PC-9 (cell line): ENCODE measurements at regions not wholly inside any gene's neighbourhood (a gene's known extent, or its start where the extent isn't known, plus 50 kb on each side); places are given as distances from the start of the nearest gene placed in this dataset.

Experiments
- BruUV-seq: library from RNA; stranded (reverse); fragments of 400-500 nt; replicated peaks from 2 replicates; lab custom pipeline; 2021; lab: Mats Ljungman, UMichigan
- CTCF ChIA-PET: fragments of 300-600 bp; sonication (Branson Sonifier 250); formaldehyde crosslinking; loops from one replicate; lab custom pipeline; 2022; ENCODE audit warnings: antibody characterized with exemption; lab: Charles Lee
- POLR2A ChIA-PET: fragments of 300-600 bp; sonication (Branson Sonifier 250); formaldehyde crosslinking; loops from one replicate; lab custom pipeline; 2022; ENCODE audit warnings: antibody characterized with exemption; ENCODE audit not compliant: unreplicated experiment; lab: Charles Lee
- DNase-seq, 2 experiments: peaks; one replicate each; pipeline versions ENCODE4 v3.0.0 to v3.0.0-alpha.2; 2015 to 2022; ENCODE audit warnings: mixed read lengths in 1 of 2
- H2AFZ ChIP-seq: fragments of 200-600 bp; sonication (generic); 2 replicates; pipeline ENCODE4 v1.8.1; 2017; ENCODE audit warnings: antibody characterized with exemption
- H3F3A ChIP-seq: fragments of 200-600 bp; sonication (generic); 2 replicates; pipeline ENCODE4 v1.8.1; 2017; ENCODE audit warnings: antibody characterized with exemption, mild to moderate bottlenecking, low read depth; ENCODE audit not compliant: insufficient read depth
- H3K27ac ChIP-seq: fragments of 200-600 bp; sonication (generic); 2 replicates; pipeline ENCODE4 v1.6.1; 2016; ENCODE audit warnings: mixed run types
- H3K27me3 ChIP-seq: fragments of 200-600 bp; sonication (generic); 2 replicates; pipeline ENCODE4 v1.6.1; 2016; ENCODE audit warnings: low read depth, mixed run types; ENCODE audit not compliant: insufficient read depth
- H3K36me3 ChIP-seq: fragments of 200-600 bp; sonication (generic); 2 replicates; pipeline ENCODE4 v1.6.1; 2016; ENCODE audit warnings: low read depth, mixed run types
- H3K4me1 ChIP-seq: fragments of 200-600 bp; sonication (generic); replicated peaks from 2 replicates; pipeline ENCODE4 v1.6.1; 2016; ENCODE audit warnings: mixed run types; ENCODE audit not compliant: insufficient read depth
- H3K4me2 ChIP-seq: fragments of 200-600 bp; sonication (generic); 2 replicates; pipeline ENCODE4 v1.6.1; 2017; ENCODE audit warnings: mixed run types
- H3K4me3 ChIP-seq: fragments of 200-600 bp; sonication (generic); 2 replicates; pipeline ENCODE4 v1.6.1; 2016; ENCODE audit warnings: mixed run types
- H3K79me2 ChIP-seq: fragments of 200-600 bp; sonication (generic); 2 replicates; pipeline ENCODE4 v1.6.1; 2017; ENCODE audit warnings: low read depth, mixed run types
- H3K9me2 ChIP-seq: fragments of 200-600 bp; sonication (generic); 2 replicates; pipeline ENCODE4 v1.8.1; 2017; ENCODE audit warnings: mild to moderate bottlenecking; ENCODE audit not compliant: insufficient read depth
- H3K9me3 ChIP-seq: fragments of 200-600 bp; sonication (generic); 2 replicates; pipeline ENCODE4 v1.8.1; 2016; ENCODE audit warnings: low read depth; ENCODE audit not compliant: insufficient read depth
- H4K20me1 ChIP-seq: fragments of 200-600 bp; sonication (generic); 2 replicates; pipeline ENCODE4 v1.8.1; 2017; ENCODE audit not compliant: insufficient read depth
- EZH2 ChIP-seq: fragments of 200-600 bp; sonication (generic); IDR thresholded peaks from 2 replicates; pipeline ENCODE4 v1.8.0; 2017; ENCODE audit warnings: antibody characterized with exemption, low read depth
- intact Hi-C: fragments of 100-400 bp; cut with micrococcal nuclease; formaldehyde crosslinking; loops from one replicate; pipeline ENCODE4 v1.10.0; 2022; ENCODE audit not compliant: unreplicated experiment
- TF ChIP-seq, protein P1 (sequence below): fragments of 200-600 bp; sonication (generic); conservative IDR thresholded peaks from 2 replicates; pipeline ENCODE4 v1.6.1; 2017; ENCODE audit warnings: mixed run types, antibody characterized with exemption, mild to moderate bottlenecking, moderate library complexity

DNA sequence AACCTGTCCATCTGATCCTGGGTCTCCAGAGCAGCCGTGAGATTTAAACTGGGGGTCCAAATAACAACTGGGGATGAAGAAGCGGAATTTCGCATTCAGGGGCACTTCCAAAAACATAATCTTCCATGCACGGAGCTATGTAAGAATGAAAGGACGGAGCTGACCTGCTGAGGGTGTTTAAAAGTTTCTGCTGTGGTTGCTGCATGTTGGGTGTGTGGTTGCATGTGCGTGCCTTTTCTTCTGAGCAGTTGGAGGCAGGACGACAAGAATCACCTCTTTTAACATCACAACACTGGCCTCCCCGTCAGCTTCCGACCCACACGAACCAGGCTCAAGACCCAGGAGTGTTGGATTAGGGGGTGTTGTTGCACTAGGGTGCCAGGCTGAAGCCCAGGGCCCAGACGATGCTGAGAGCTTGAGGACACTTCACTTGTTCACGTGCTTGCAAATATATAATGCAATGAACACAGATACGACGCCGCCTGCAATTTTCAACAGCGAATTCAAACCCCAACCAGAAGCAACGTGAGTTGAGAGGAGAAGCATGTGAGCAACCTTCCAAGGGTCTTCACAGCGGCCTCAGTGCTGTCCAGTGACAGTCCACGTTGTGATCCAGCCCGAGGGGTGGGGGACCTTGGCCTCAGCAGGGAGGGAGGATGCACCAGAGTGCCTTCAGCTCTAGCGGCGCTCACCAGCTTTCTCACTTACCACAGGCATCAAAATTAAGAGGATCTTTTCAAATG lies 76.0 kb upstream of the SALL3 start:
- H3K36me3 ChIP-seq, result no peaks in the 10 kb centered on the region
- intact Hi-C loops, result no loop called here
- H3K79me2 ChIP-seq, result no peaks in the 10 kb centered on the region
- H3K9me2 ChIP-seq, result no peaks in the 10 kb centered on the region
- TF ChIP-seq EZH2, result no peak
- DNase-seq, result no peak
- H3K4me3 ChIP-seq, result no peak overlapping the region
- H4K20me1 ChIP-seq, result no peaks in the 10 kb centered on the region
- CTCF ChIA-PET, result no interaction called here
- H3K27ac ChIP-seq, result no peak overlapping the region
- no peak overlapping the region for H3K4me2 ChIP-seq
- no peaks in the 10 kb centered on the region for H3K9me3 ChIP-seq
- POLR2A ChIA-PET, result no interaction called here
- peaks cover 93% of the 10 kb centered on the region for H3K27me3 ChIP-seq
- H3F3A ChIP-seq, result no peaks in the 10 kb centered on the region
- BruUV-seq, result no TSS peak
- no peak overlapping the region for H2AFZ ChIP-seq
- no peaks in the 10 kb centered on the region for H3K4me1 ChIP-seq

DNA sequence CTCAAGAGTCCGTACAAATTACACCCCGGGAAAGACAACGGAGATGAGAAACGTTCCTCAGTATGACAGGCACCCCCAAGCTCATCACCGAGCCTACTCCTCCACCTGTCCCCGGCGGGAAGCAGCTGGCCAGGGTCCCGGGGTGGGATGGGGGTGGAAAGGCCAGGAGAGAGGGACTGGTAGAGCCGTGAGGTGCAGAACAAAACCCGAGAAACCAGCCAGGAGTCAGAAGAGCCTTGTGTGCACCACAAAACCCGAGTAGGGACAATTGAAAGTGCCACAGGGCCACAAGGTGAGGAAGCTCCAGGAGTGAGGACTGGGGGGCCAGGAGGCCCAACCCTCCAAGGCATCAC lies 75.5 kb upstream of the SALL3 start:
- Histone ChIP-seq H3K4me3 (no peak overlapping the region), H3K27me3 (peaks cover 98% of the 10 kb centered on the region), H3K4me1 (no peaks in the 10 kb centered on the region), H3F3A (no peaks in the 10 kb centered on the region), H3K36me3 (no peaks in the 10 kb centered on the region), H3K27ac (no peak overlapping the region), H3K79me2 (no peaks in the 10 kb centered on the region), H4K20me1 (no peaks in the 10 kb centered on the region), H2AFZ (no peak overlapping the region), H3K4me2 (no peak overlapping the region), H3K9me3 (no peaks in the 10 kb centered on the region), H3K9me2 (no peaks in the 10 kb centered on the region)
- no TSS peak for BruUV-seq
- no peak for TF ChIP-seq EZH2
- TF ChIP-seq, protein P1, sequence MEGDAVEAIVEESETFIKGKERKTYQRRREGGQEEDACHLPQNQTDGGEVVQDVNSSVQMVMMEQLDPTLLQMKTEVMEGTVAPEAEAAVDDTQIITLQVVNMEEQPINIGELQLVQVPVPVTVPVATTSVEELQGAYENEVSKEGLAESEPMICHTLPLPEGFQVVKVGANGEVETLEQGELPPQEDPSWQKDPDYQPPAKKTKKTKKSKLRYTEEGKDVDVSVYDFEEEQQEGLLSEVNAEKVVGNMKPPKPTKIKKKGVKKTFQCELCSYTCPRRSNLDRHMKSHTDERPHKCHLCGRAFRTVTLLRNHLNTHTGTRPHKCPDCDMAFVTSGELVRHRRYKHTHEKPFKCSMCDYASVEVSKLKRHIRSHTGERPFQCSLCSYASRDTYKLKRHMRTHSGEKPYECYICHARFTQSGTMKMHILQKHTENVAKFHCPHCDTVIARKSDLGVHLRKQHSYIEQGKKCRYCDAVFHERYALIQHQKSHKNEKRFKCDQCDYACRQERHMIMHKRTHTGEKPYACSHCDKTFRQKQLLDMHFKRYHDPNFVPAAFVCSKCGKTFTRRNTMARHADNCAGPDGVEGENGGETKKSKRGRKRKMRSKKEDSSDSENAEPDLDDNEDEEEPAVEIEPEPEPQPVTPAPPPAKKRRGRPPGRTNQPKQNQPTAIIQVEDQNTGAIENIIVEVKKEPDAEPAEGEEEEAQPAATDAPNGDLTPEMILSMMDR, result no peak
- CTCF ChIA-PET, result no interaction called here
- POLR2A ChIA-PET, result no interaction called here
- no peak for DNase-seq
- intact Hi-C loops, result no loop called here

DNA sequence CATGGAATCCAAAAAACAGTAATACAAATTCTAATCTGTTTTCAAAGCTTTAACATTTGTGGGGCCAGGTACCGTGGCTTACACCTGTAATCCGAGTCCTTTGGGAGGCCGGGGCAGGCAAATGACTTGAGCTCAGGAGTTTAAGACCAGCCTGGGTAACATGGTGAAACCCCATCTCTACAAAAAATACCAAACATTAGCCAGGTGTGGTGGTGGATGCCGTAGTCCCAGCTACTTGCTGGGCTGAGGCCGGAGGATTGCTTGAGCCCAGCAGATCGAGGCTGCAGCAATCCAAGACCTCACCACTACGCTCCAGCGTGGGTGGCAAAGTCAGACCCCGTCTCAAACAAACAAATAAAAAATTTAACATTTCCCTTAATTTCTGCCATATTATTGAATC lies 74.3 kb upstream of the SALL3 start:
- Histone ChIP-seq H3K4me3 (no peak overlapping the region), H3K36me3 (no peaks in the 10 kb centered on the region), H3K79me2 (no peaks in the 10 kb centered on the region), H3K27me3 (peaks cover 95% of the 10 kb centered on the region), H2AFZ (no peak overlapping the region), H3K9me3 (no peaks in the 10 kb centered on the region), H3K4me2 (no peak overlapping the region), H3K27ac (no peak overlapping the region), H3F3A (no peaks in the 10 kb centered on the region), H3K9me2 (no peaks in the 10 kb centered on the region), H3K4me1 (no peaks in the 10 kb centered on the region), H4K20me1 (no peaks in the 10 kb centered on the region)
- ChIA-PET POLR2A (no interaction called here), CTCF (no interaction called here)
- intact Hi-C loops, result no loop called here
- TF ChIP-seq EZH2, result no peak
- TF ChIP-seq, protein P1, result no peak
- no TSS peak for BruUV-seq
- DNase-seq, result no peak

DNA sequence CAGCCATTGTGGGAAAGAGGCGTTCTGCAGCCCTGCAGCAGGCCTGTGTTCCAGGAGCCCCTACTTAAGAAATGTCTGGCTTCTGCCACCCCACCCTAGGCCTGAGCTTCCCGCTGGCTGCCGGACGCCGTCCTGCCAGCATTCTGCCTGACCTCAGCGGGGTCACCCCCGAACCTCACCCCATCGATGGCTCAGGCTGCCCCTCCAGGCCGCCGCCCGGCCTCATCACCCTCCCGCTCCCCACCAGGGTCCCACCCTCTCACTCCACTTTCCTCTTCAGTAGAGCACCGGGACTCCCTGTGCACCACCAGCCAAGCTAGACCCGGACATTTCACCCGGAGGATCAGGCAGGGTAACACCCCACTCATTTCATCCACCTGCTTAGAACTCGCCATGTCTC lies 73.6 kb upstream of the SALL3 start:
- Histone ChIP-seq H3K27ac (no peak overlapping the region), H2AFZ (no peak overlapping the region), H3K4me1 (no peaks in the 10 kb centered on the region), H3K4me2 (no peak overlapping the region), H3K79me2 (no peaks in the 10 kb centered on the region), H3K9me2 (no peaks in the 10 kb centered on the region), H3K4me3 (no peak overlapping the region), H3F3A (no peaks in the 10 kb centered on the region), H3K36me3 (no peaks in the 10 kb centered on the region), H3K27me3 (peaks cover 95% of the 10 kb centered on the region), H4K20me1 (no peaks in the 10 kb centered on the region), H3K9me3 (no peaks in the 10 kb centered on the region)
- POLR2A ChIA-PET, result no interaction called here
- CTCF ChIA-PET, result no interaction called here
- no peak for DNase-seq
- intact Hi-C loops, result no loop called here
- BruUV-seq, result no TSS peak
- TF ChIP-seq EZH2, result no peak
- TF ChIP-seq, protein P1, result no peak
